ENCODE measurements at regions not wholly inside any gene's neighbourhood (a gene's known extent, or its start where the extent isn't known, plus 50 kb on each side); places are given as distances from the start of the nearest gene placed in this dataset.

- H3K27me3 Mint-ChIP-seq = no peaks in the 10 kb centered on the region
- DNase-seq (no peak), ATAC-seq (ENCODE audit: poor library complexity) (no peak)
- no peak overlapping the region for H3K4me3 Mint-ChIP-seq
- H3K27ac ChIP-seq (ENCODE audit: low read depth in 1 of 2, low read length in 2 of 2) = no peak overlapping the region
- peaks cover 4% of the 10 kb centered on the region for H3K9me3 Mint-ChIP-seq
- H3K27me3 ChIP-seq (ENCODE audit: control insufficient read depth in 1 of 2, insufficient read depth in 2 of 2, low read length in 2 of 2) = no peaks in the 10 kb centered on the region
- ChIA-PET POLR2A (no interaction called here), CTCF (no interaction called here)
- no peak overlapping the region for H3K27ac Mint-ChIP-seq
- H3K4me1 Mint-ChIP-seq (ENCODE audit: low read depth) = no peaks in the 10 kb centered on the region
- no peaks in the 10 kb centered on the region for H3K36me3 ChIP-seq (ENCODE audit: insufficient read depth, low read length)
- H3K4me1 ChIP-seq (ENCODE audit: insufficient read depth, low read length) = no peaks in the 10 kb centered on the region
- intact Hi-C loops (cut with DNase I, micrococcal nuclease) = no loop called here
- H3K4me3 ChIP-seq (ENCODE audit: low read length) = no peak overlapping the region
- H3K9me3 ChIP-seq (ENCODE audit: control insufficient read depth in 1 of 2, insufficient read depth in 1 of 2, low read length in 2 of 2) = peaks cover under 1 to 6% of the 10 kb centered on the region in 2 experiments
- TF ChIP-seq CTCF (IDR thresholded peaks at IDR 0.05) = no peak
- H3K36me3 Mint-ChIP-seq (ENCODE audit: low read depth) = no peaks in the 10 kb centered on the region
Measured at GRCh38 chr5:21094619-21095018, 1106.6 kb upstream of the CDH18 start.

GRCh38 chr5:21087766-21088165 lies 1099.8 kb upstream of the CDH18 start:
- POLR2A ChIA-PET = no interaction called here
- Histone ChIP-seq H3K4me1 (ENCODE audit: insufficient read depth, low read length) (no peaks in the 10 kb centered on the region), H3K9me3 (ENCODE audit: control insufficient read depth in 1 of 2, insufficient read depth in 1 of 2, low read length in 2 of 2) (peaks cover 0 to 9% of the 10 kb centered on the region in 2 experiments), H3K27ac (ENCODE audit: low read depth in 1 of 2, low read length in 2 of 2) (no peak overlapping the region), H3K36me3 (ENCODE audit: insufficient read depth, low read length) (no peaks in the 10 kb centered on the region), H3K4me3 (ENCODE audit: low read length) (no peak overlapping the region), H3K27me3 (ENCODE audit: control insufficient read depth in 1 of 2, insufficient read depth in 2 of 2, low read length in 2 of 2) (no peaks in the 10 kb centered on the region)
- H3K27me3 Mint-ChIP-seq = no peaks in the 10 kb centered on the region
- H3K36me3 Mint-ChIP-seq (ENCODE audit: low read depth) = no peaks in the 10 kb centered on the region
- ATAC-seq (ENCODE audit: poor library complexity) = no peak
- H3K9me3 Mint-ChIP-seq = peaks cover 18% of the 10 kb centered on the region
- CTCF ChIA-PET = no interaction called here
- H3K4me1 Mint-ChIP-seq (ENCODE audit: low read depth) = no peaks in the 10 kb centered on the region
- no peak for TF ChIP-seq CTCF (IDR thresholded peaks at IDR 0.05)
- DNase-seq = no peak
- intact Hi-C loops (cut with DNase I, micrococcal nuclease) = no loop called here
- H3K27ac Mint-ChIP-seq = no peak overlapping the region
- H3K4me3 Mint-ChIP-seq = no peak overlapping the region

- Histone ChIP-seq H3K4me3 (ENCODE audit: low read length) (no peak overlapping the region), H3K4me1 (ENCODE audit: insufficient read depth, low read length) (no peaks in the 10 kb centered on the region), H3K9me3 (ENCODE audit: control insufficient read depth in 1 of 2, insufficient read depth in 1 of 2, low read length in 2 of 2) (peaks cover 0 to 9% of the 10 kb centered on the region in 2 experiments), H3K36me3 (ENCODE audit: insufficient read depth, low read length) (no peaks in the 10 kb centered on the region), H3K27me3 (ENCODE audit: control insufficient read depth in 1 of 2, insufficient read depth in 2 of 2, low read length in 2 of 2) (no peaks in the 10 kb centered on the region), H3K27ac (ENCODE audit: low read depth in 1 of 2, low read length in 2 of 2) (no peak overlapping the region)
- H3K4me1 Mint-ChIP-seq (ENCODE audit: low read depth) = no peaks in the 10 kb centered on the region
- H3K36me3 Mint-ChIP-seq (ENCODE audit: low read depth) = no peaks in the 10 kb centered on the region
- intact Hi-C loops (cut with DNase I, micrococcal nuclease) = no loop called here
- no peak overlapping the region for H3K27ac Mint-ChIP-seq
- TF ChIP-seq CTCF (IDR thresholded peaks at IDR 0.05) = no peak
- DNase-seq (no peak), ATAC-seq (ENCODE audit: poor library complexity) (no peak)
- peaks cover 22% of the 10 kb centered on the region for H3K9me3 Mint-ChIP-seq
- POLR2A ChIA-PET = no interaction called here
- CTCF ChIA-PET = no interaction called here
- no peaks in the 10 kb centered on the region for H3K27me3 Mint-ChIP-seq
- H3K4me3 Mint-ChIP-seq = no peak overlapping the region
Measured at GRCh38 chr5:21085791-21086190, 1097.8 kb upstream of the CDH18 start.
